ENCODE measurements at regions not wholly inside any gene's neighbourhood (a gene's known extent, or its start where the extent isn't known, plus 50 kb on each side); places are given as distances from the start of the nearest gene placed in this dataset.

DNA sequence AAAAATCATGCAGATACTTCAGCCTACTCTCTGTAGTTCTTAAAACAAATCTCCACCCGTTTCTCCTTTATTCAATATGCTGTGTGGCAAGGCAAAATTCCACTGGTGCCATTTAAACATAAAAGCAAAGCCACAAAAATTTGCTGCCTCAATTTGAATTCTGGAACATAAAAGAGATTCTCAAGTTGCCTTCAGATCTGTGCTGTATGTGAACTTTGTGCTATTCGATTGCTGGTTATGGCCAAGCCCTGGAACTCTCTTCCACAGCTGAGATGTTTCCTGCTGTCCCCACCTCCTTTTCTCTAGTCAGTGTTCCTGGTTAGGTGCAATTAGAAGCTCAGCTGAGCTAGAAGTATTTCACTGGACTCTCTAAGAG, 395.3 kb upstream of the BTBD3 start:
- Mint-ChIP-seq H3K9me3 (peaks cover 4% of the 10 kb centered on the region; the same call in 2 of the 3 replicates), H3K4me3 (no peak overlapping the region), H3K27ac (no peak overlapping the region), H3K4me1 (no peaks in the 10 kb centered on the region), H3K27me3 (ENCODE audit: insufficient read depth, low read depth, poor library complexity) (no peaks in the 10 kb centered on the region), H3K36me3 (ENCODE audit: low read depth) (peaks cover 22% of the 10 kb centered on the region; the same call in 2 of the 3 replicates)
- no peak overlapping the region for H3K4me3 ChIP-seq
- no peak overlapping the region for H3K4me2 ChIP-seq
- H4K20me1 ChIP-seq (replicated peaks; ENCODE audit: insufficient read depth) = no peaks in the 10 kb centered on the region
- H3K79me2 ChIP-seq (replicated peaks; ENCODE audit: insufficient read depth) = no peaks in the 10 kb centered on the region
- no peak overlapping the region for H3K27ac ChIP-seq (ENCODE audit: low read depth)
- H3K27me3 ChIP-seq (ENCODE audit: insufficient read depth) = no peaks in the 10 kb centered on the region
- H2AFZ ChIP-seq = no peak overlapping the region; the same call in 1 of the 2 replicates
- peaks cover 3% of the 10 kb centered on the region; the same call in 1 of the 2 replicates for H3K4me1 ChIP-seq (ENCODE audit: insufficient read depth)
- H3F3A ChIP-seq (replicated peaks; ENCODE audit: low read depth) = no peaks in the 10 kb centered on the region
- TF ChIP-seq POLR2AphosphoS5 (IDR thresholded peaks at IDR 0.05; ENCODE audit: low read depth) (no peak), JUNB (IDR thresholded peaks at IDR 0.05; ENCODE audit: unreplicated experiment) (no peak), ZNF331 (CRISPR knock-in tag; IDR thresholded peaks at IDR 0.05; ENCODE audit: low read depth) (no peak), ZNF114 (CRISPR knock-in tag; IDR thresholded peaks at IDR 0.05) (no peak), NANOG (IDR thresholded peaks at IDR 0.05; ENCODE audit: borderline replicate concordance) (no peak), EZH2phosphoT487 (IDR thresholded peaks at IDR 0.05; ENCODE audit: unreplicated experiment) (no peak)
- TF ChIP-seq, protein P1, sequence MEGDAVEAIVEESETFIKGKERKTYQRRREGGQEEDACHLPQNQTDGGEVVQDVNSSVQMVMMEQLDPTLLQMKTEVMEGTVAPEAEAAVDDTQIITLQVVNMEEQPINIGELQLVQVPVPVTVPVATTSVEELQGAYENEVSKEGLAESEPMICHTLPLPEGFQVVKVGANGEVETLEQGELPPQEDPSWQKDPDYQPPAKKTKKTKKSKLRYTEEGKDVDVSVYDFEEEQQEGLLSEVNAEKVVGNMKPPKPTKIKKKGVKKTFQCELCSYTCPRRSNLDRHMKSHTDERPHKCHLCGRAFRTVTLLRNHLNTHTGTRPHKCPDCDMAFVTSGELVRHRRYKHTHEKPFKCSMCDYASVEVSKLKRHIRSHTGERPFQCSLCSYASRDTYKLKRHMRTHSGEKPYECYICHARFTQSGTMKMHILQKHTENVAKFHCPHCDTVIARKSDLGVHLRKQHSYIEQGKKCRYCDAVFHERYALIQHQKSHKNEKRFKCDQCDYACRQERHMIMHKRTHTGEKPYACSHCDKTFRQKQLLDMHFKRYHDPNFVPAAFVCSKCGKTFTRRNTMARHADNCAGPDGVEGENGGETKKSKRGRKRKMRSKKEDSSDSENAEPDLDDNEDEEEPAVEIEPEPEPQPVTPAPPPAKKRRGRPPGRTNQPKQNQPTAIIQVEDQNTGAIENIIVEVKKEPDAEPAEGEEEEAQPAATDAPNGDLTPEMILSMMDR (conservative IDR thresholded peaks at IDR 0.05; ENCODE audit: low read depth in 2 of 2) = no peak
- TF ChIP-seq, protein P2, sequence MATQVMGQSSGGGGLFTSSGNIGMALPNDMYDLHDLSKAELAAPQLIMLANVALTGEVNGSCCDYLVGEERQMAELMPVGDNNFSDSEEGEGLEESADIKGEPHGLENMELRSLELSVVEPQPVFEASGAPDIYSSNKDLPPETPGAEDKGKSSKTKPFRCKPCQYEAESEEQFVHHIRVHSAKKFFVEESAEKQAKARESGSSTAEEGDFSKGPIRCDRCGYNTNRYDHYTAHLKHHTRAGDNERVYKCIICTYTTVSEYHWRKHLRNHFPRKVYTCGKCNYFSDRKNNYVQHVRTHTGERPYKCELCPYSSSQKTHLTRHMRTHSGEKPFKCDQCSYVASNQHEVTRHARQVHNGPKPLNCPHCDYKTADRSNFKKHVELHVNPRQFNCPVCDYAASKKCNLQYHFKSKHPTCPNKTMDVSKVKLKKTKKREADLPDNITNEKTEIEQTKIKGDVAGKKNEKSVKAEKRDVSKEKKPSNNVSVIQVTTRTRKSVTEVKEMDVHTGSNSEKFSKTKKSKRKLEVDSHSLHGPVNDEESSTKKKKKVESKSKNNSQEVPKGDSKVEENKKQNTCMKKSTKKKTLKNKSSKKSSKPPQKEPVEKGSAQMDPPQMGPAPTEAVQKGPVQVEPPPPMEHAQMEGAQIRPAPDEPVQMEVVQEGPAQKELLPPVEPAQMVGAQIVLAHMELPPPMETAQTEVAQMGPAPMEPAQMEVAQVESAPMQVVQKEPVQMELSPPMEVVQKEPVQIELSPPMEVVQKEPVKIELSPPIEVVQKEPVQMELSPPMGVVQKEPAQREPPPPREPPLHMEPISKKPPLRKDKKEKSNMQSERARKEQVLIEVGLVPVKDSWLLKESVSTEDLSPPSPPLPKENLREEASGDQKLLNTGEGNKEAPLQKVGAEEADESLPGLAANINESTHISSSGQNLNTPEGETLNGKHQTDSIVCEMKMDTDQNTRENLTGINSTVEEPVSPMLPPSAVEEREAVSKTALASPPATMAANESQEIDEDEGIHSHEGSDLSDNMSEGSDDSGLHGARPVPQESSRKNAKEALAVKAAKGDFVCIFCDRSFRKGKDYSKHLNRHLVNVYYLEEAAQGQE (IDR thresholded peaks at IDR 0.05; ENCODE audit: unreplicated experiment) = no peak
- TF ChIP-seq, protein P3, sequence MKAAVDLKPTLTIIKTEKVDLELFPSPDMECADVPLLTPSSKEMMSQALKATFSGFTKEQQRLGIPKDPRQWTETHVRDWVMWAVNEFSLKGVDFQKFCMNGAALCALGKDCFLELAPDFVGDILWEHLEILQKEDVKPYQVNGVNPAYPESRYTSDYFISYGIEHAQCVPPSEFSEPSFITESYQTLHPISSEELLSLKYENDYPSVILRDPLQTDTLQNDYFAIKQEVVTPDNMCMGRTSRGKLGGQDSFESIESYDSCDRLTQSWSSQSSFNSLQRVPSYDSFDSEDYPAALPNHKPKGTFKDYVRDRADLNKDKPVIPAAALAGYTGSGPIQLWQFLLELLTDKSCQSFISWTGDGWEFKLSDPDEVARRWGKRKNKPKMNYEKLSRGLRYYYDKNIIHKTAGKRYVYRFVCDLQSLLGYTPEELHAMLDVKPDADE (IDR thresholded peaks at IDR 0.05) = no peak
- TF ChIP-seq, protein P4, sequence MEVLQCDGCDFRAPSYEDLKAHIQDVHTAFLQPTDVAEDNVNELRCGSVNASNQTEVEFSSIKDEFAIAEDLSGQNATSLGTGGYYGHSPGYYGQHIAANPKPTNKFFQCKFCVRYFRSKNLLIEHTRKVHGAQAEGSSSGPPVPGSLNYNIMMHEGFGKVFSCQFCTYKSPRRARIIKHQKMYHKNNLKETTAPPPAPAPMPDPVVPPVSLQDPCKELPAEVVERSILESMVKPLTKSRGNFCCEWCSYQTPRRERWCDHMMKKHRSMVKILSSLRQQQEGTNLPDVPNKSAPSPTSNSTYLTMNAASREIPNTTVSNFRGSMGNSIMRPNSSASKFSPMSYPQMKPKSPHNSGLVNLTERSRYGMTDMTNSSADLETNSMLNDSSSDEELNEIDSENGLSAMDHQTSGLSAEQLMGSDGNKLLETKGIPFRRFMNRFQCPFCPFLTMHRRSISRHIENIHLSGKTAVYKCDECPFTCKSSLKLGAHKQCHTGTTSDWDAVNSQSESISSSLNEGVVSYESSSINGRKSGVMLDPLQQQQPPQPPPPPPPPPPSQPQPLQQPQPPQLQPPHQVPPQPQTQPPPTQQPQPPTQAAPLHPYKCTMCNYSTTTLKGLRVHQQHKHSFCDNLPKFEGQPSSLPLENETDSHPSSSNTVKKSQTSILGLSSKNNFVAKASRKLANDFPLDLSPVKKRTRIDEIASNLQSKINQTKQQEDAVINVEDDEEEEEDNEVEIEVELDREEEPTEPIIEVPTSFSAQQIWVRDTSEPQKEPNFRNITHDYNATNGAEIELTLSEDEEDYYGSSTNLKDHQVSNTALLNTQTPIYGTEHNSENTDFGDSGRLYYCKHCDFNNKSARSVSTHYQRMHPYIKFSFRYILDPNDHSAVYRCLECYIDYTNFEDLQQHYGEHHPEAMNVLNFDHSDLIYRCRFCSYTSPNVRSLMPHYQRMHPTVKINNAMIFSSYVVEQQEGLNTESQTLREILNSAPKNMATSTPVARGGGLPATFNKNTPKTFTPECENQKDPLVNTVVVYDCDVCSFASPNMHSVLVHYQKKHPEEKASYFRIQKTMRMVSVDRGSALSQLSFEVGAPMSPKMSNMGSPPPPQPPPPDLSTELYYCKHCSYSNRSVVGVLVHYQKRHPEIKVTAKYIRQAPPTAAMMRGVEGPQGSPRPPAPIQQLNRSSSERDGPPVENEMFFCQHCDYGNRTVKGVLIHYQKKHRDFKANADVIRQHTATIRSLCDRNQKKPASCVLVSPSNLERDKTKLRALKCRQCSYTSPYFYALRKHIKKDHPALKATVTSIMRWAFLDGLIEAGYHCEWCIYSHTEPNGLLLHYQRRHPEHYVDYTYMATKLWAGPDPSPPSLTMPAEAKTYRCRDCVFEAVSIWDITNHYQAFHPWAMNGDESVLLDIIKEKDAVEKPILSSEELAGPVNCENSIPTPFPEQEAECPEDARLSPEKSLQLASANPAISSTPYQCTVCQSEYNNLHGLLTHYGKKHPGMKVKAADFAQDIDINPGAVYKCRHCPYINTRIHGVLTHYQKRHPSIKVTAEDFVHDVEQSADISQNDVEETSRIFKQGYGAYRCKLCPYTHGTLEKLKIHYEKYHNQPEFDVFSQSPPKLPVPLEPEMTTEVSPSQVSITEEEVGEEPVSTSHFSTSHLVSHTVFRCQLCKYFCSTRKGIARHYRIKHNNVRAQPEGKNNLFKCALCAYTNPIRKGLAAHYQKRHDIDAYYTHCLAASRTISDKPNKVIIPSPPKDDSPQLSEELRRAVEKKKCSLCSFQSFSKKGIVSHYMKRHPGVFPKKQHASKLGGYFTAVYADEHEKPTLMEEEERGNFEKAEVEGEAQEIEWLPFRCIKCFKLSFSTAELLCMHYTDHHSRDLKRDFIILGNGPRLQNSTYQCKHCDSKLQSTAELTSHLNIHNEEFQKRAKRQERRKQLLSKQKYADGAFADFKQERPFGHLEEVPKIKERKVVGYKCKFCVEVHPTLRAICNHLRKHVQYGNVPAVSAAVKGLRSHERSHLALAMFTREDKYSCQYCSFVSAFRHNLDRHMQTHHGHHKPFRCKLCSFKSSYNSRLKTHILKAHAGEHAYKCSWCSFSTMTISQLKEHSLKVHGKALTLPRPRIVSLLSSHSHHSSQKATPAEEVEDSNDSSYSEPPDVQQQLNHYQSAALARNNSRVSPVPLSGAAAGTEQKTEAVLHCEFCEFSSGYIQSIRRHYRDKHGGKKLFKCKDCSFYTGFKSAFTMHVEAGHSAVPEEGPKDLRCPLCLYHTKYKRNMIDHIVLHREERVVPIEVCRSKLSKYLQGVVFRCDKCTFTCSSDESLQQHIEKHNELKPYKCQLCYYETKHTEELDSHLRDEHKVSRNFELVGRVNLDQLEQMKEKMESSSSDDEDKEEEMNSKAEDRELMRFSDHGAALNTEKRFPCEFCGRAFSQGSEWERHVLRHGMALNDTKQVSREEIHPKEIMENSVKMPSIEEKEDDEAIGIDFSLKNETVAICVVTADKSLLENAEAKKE (CRISPR knock-in tag; IDR thresholded peaks at IDR 0.05) = no peak
- no peak for DNase-seq (ENCODE audit: low spot score)
- H3K9me2 ChIP-seq (ENCODE audit: insufficient read depth) = peaks cover 7% of the 10 kb centered on the region; the same call in 1 of the 2 replicates
- H3K36me3 ChIP-seq (ENCODE audit: insufficient read depth) = no peaks in the 10 kb centered on the region
- no peak for ATAC-seq

All from GM23338 (cell line).